ENCODE measurements at regions not wholly inside any gene's neighbourhood (a gene's known extent, or its start where the extent isn't known, plus 50 kb on each side); places are given as distances from the start of the nearest gene placed in this dataset.

DNA sequence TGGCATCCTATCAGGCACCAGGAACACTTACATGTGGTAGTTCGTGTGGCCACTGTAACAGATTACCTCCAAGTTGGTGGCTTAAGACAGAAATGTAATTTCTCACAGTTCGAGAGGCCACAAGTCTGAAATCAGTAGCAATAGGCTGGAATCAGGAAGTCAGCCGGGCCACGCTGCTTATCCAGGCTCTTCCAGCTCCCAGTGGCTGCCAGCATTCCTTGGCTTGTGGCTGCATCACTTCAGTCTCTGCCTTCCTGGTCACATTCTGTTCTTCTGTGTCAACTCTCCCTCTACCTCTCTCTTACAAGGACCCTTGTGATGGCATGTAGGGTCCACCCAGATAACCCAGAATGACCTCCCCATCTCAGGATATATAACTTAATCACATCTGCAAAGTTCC is 78.7 kb upstream of the MSX2 start:
- TF ChIP-seq, protein P1, sequence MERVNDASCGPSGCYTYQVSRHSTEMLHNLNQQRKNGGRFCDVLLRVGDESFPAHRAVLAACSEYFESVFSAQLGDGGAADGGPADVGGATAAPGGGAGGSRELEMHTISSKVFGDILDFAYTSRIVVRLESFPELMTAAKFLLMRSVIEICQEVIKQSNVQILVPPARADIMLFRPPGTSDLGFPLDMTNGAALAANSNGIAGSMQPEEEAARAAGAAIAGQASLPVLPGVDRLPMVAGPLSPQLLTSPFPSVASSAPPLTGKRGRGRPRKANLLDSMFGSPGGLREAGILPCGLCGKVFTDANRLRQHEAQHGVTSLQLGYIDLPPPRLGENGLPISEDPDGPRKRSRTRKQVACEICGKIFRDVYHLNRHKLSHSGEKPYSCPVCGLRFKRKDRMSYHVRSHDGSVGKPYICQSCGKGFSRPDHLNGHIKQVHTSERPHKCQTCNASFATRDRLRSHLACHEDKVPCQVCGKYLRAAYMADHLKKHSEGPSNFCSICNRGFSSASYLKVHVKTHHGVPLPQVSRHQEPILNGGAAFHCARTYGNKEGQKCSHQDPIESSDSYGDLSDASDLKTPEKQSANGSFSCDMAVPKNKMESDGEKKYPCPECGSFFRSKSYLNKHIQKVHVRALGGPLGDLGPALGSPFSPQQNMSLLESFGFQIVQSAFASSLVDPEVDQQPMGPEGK (CRISPR knock-in tag; IDR thresholded peaks at IDR 0.05; ENCODE audit: borderline replicate concordance) = no peak
- TF ChIP-seq, protein P2, sequence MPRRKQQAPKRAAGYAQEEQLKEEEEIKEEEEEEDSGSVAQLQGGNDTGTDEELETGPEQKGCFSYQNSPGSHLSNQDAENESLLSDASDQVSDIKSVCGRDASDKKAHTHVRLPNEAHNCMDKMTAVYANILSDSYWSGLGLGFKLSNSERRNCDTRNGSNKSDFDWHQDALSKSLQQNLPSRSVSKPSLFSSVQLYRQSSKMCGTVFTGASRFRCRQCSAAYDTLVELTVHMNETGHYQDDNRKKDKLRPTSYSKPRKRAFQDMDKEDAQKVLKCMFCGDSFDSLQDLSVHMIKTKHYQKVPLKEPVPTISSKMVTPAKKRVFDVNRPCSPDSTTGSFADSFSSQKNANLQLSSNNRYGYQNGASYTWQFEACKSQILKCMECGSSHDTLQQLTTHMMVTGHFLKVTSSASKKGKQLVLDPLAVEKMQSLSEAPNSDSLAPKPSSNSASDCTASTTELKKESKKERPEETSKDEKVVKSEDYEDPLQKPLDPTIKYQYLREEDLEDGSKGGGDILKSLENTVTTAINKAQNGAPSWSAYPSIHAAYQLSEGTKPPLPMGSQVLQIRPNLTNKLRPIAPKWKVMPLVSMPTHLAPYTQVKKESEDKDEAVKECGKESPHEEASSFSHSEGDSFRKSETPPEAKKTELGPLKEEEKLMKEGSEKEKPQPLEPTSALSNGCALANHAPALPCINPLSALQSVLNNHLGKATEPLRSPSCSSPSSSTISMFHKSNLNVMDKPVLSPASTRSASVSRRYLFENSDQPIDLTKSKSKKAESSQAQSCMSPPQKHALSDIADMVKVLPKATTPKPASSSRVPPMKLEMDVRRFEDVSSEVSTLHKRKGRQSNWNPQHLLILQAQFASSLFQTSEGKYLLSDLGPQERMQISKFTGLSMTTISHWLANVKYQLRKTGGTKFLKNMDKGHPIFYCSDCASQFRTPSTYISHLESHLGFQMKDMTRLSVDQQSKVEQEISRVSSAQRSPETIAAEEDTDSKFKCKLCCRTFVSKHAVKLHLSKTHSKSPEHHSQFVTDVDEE (CRISPR knock-in tag; IDR thresholded peaks at IDR 0.05) = no peak
- TF ChIP-seq TCF4 (CRISPR knock-in tag; IDR thresholded peaks at IDR 0.05; ENCODE audit: borderline replicate concordance) (no peak), ZFP3 (CRISPR knock-in tag; IDR thresholded peaks at IDR 0.05) (no peak), GLIS3 (CRISPR knock-in tag; IDR thresholded peaks at IDR 0.05) (no peak), ESRRG (CRISPR knock-in tag; IDR thresholded peaks at IDR 0.05) (no peak), ZC3H10 (CRISPR knock-in tag; IDR thresholded peaks at IDR 0.05) (no peak), ISL1 (CRISPR knock-in tag; IDR thresholded peaks at IDR 0.05) (no peak), OSR1 (CRISPR knock-in tag; IDR thresholded peaks at IDR 0.05) (no peak)

All from SK-N-SH treated with all-trans-retinoic acid at 6 μM for 48 hours (cell line).